ENCODE measurements at regions not wholly inside any gene's neighbourhood (a gene's known extent, or its start where the extent isn't known, plus 50 kb on each side); places are given as distances from the start of the nearest gene placed in this dataset.
A peak's percentile ranks its signal among the peaks of the same experiment; 100 is the strongest.

- Histone ChIP-seq H3K4me2 (ENCODE audit: control insufficient read depth, insufficient read depth) (no peak overlapping the region), H4K20me1 (ENCODE audit: control insufficient read depth, insufficient read depth) (no peaks in the 10 kb centered on the region), H3K9me3 (replicated peaks; ENCODE audit: control insufficient read depth, insufficient read depth, low read length) (no peaks in the 10 kb centered on the region), H3K36me3 (ENCODE audit: control insufficient read depth in 2 of 2, insufficient read depth in 2 of 2, low read length in 1 of 2) (no peaks in the 10 kb centered on the region), H3K27me3 (replicated peaks in 1 of 2; ENCODE audit: control insufficient read depth in 2 of 2, insufficient read depth in 2 of 2, low read length in 1 of 2) (no peaks in the 10 kb centered on the region), H2AFZ (ENCODE audit: control insufficient read depth, low read depth, low read length) (no peak overlapping the region), H3K79me2 (ENCODE audit: control insufficient read depth, insufficient read depth, low read length) (no peaks in the 10 kb centered on the region), H3K4me1 (ENCODE audit: control insufficient read depth, insufficient read depth, low read length) (no peaks in the 10 kb centered on the region), H3K9ac (ENCODE audit: control insufficient read depth, insufficient read depth, low read length) (0 out of 2 replicates have a peak overlapping the region, but pooled peaks have one; percentile 20), H3K4me3 (no peak overlapping the region), H3K27ac (ENCODE audit: control insufficient read depth, insufficient read depth) (peak overlapping the region; percentile 65)
- FAIRE-seq (no peak), DNase-seq (ENCODE audit: low read depth, low spot score) (no peak), ATAC-seq (no peak)
- POLR2A ChIA-PET, result no interaction called here
- intact Hi-C loops (cut with micrococcal nuclease; ENCODE audit: unreplicated experiment) (loop anchor here (10.0 kb wide), 1 partner anchor 387 kb away; no protein-coding TSS in a partner anchor), in situ Hi-C loops (cut with MboI) (loop anchor here (5.0 kb wide), 1 partner anchor 305 kb away; no protein-coding TSS in a partner anchor)
- SMC1A ChIA-PET (ENCODE audit: uncharacterized antibody, unreplicated experiment), result no interaction called here
- WGBS (ENCODE audit: insufficient coverage, insufficient replicate concordance, low lambda C conversion rate, missing lambda C conversion rate), result 0% methylated on average over 4 of the region's 4 CpGs
- CTCF ChIA-PET, result no interaction called here
- RAD21 ChIA-PET (ENCODE audit: unreplicated experiment), result no interaction called here
- no TSS peak for BruUV-seq (replicated peaks)
- TF ChIP-seq HCFC1 (IDR thresholded peaks at IDR 0.05; ENCODE audit: low read length), result no peak
- no peak for TF ChIP-seq IRF4 (IDR thresholded peaks at IDR 0.05; ENCODE audit: low read depth, low read length)
- no peak for TF ChIP-seq RCOR1 (conservative IDR thresholded peaks at IDR 0.05; ENCODE audit: low read depth, low read length)
- no peak for TF ChIP-seq SIN3A (IDR thresholded peaks at IDR 0.05; ENCODE audit: low read depth, low read length)
- no peak for TF ChIP-seq CHD1 (IDR thresholded peaks at IDR 0.05; ENCODE audit: low read depth, low read length)
- TF ChIP-seq ESRRA (IDR thresholded peaks at IDR 0.05; ENCODE audit: low read length), result no peak
- TF ChIP-seq, protein P1, sequence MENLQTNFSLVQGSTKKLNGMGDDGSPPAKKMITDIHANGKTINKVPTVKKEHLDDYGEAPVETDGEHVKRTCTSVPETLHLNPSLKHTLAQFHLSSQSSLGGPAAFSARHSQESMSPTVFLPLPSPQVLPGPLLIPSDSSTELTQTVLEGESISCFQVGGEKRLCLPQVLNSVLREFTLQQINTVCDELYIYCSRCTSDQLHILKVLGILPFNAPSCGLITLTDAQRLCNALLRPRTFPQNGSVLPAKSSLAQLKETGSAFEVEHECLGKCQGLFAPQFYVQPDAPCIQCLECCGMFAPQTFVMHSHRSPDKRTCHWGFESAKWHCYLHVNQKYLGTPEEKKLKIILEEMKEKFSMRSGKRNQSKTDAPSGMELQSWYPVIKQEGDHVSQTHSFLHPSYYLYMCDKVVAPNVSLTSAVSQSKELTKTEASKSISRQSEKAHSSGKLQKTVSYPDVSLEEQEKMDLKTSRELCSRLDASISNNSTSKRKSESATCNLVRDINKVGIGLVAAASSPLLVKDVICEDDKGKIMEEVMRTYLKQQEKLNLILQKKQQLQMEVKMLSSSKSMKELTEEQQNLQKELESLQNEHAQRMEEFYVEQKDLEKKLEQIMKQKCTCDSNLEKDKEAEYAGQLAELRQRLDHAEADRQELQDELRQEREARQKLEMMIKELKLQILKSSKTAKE (IDR thresholded peaks at IDR 0.05; ENCODE audit: low read depth, poor library complexity, severe bottlenecking), result no peak
- TF ChIP-seq CREM (IDR thresholded peaks at IDR 0.05; ENCODE audit: low read depth), result no peak
- TF ChIP-seq, protein P2, sequence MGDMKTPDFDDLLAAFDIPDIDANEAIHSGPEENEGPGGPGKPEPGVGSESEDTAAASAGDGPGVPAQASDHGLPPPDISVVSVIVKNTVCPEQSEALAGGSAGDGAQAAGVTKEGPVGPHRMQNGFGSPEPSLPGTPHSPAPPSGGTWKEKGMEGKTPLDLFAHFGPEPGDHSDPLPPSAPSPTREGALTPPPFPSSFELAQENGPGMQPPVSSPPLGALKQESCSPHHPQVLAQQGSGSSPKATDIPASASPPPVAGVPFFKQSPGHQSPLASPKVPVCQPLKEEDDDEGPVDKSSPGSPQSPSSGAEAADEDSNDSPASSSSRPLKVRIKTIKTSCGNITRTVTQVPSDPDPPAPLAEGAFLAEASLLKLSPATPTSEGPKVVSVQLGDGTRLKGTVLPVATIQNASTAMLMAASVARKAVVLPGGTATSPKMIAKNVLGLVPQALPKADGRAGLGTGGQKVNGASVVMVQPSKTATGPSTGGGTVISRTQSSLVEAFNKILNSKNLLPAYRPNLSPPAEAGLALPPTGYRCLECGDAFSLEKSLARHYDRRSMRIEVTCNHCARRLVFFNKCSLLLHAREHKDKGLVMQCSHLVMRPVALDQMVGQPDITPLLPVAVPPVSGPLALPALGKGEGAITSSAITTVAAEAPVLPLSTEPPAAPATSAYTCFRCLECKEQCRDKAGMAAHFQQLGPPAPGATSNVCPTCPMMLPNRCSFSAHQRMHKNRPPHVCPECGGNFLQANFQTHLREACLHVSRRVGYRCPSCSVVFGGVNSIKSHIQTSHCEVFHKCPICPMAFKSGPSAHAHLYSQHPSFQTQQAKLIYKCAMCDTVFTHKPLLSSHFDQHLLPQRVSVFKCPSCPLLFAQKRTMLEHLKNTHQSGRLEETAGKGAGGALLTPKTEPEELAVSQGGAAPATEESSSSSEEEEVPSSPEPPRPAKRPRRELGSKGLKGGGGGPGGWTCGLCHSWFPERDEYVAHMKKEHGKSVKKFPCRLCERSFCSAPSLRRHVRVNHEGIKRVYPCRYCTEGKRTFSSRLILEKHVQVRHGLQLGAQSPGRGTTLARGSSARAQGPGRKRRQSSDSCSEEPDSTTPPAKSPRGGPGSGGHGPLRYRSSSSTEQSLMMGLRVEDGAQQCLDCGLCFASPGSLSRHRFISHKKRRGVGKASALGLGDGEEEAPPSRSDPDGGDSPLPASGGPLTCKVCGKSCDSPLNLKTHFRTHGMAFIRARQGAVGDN (IDR thresholded peaks at IDR 0.05), result no peak
- TF ChIP-seq ZNF207 (IDR thresholded peaks at IDR 0.05; ENCODE audit: borderline replicate concordance), result no peak
- no peak for TF ChIP-seq YY1 (IDR thresholded peaks at IDR 0.05; ENCODE audit: low read depth, low read length)
- TF ChIP-seq NBN (IDR thresholded peaks at IDR 0.05), result no peak
- no peak for TF ChIP-seq ATF7 (IDR thresholded peaks at IDR 0.05; ENCODE audit: low read depth)
- no peak for TF ChIP-seq ZNF384 (IDR thresholded peaks at IDR 0.05; ENCODE audit: borderline replicate concordance, low read depth, low read length)
- TF ChIP-seq, protein P3, sequence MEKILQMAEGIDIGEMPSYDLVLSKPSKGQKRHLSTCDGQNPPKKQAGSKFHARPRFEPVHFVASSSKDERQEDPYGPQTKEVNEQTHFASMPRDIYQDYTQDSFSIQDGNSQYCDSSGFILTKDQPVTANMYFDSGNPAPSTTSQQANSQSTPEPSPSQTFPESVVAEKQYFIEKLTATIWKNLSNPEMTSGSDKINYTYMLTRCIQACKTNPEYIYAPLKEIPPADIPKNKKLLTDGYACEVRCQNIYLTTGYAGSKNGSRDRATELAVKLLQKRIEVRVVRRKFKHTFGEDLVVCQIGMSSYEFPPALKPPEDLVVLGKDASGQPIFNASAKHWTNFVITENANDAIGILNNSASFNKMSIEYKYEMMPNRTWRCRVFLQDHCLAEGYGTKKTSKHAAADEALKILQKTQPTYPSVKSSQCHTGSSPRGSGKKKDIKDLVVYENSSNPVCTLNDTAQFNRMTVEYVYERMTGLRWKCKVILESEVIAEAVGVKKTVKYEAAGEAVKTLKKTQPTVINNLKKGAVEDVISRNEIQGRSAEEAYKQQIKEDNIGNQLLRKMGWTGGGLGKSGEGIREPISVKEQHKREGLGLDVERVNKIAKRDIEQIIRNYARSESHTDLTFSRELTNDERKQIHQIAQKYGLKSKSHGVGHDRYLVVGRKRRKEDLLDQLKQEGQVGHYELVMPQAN (conservative IDR thresholded peaks at IDR 0.05), result no peak
- TF ChIP-seq, protein P4, sequence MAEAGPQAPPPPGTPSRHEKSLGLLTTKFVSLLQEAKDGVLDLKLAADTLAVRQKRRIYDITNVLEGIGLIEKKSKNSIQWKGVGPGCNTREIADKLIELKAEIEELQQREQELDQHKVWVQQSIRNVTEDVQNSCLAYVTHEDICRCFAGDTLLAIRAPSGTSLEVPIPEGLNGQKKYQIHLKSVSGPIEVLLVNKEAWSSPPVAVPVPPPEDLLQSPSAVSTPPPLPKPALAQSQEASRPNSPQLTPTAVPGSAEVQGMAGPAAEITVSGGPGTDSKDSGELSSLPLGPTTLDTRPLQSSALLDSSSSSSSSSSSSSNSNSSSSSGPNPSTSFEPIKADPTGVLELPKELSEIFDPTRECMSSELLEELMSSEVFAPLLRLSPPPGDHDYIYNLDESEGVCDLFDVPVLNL (IDR thresholded peaks at IDR 0.05; ENCODE audit: low read depth, low read length), result no peak
- TF ChIP-seq FOS (IDR thresholded peaks at IDR 0.05; ENCODE audit: borderline replicate concordance, extremely low read depth, insufficient read length), result no peak
Measured at GRCh38 chr2:88837511-88838160, 146.2 kb downstream of the RPIA start.
